Cardiac muscle cell (in vitro differentiated cells and primary cell): ENCODE measurements at regions not wholly inside any gene's neighbourhood (a gene's known extent, or its start where the extent isn't known, plus 50 kb on each side); places are given as distances from the start of the nearest gene placed in this dataset.
A peak's percentile ranks its signal among the peaks of the same experiment; 100 is the strongest.

ENCODE experiments used
- DNase-seq, 2 donors: peaks; one replicate each; pipeline versions ENCODE4 v3.0.0 to v3.0.0-alpha.2; 2010 to 2017; ENCODE audit warnings: low read depth in 1 of 2, low spot score in 1 of 2
- H3K27ac ChIP-seq: fragments of 200-600 bp; sonication (generic); 2 replicates; pipeline ENCODE4 v1.5.1; 2016
- H3K27me3 ChIP-seq: fragments of 200-600 bp; sonication (generic); 2 replicates; pipeline ENCODE4 v1.6.0; 2016; ENCODE audit warnings: control low read depth
- H3K36me3 ChIP-seq: fragments of 200-600 bp; sonication (generic); 2 replicates; pipeline ENCODE4 v1.5.1; 2016; ENCODE audit warnings: control low read depth
- H3K4me1 ChIP-seq: fragments of 200-600 bp; sonication (generic); 2 replicates; pipeline ENCODE4 v1.8.1; 2017; ENCODE audit warnings: low read depth, mild to moderate bottlenecking, mixed run types
- H3K4me3 ChIP-seq: fragments of 200-600 bp; sonication (generic); 2 replicates; pipeline ENCODE4 v1.5.1; 2016; ENCODE audit warnings: mild to moderate bottlenecking
- H3K9me3 ChIP-seq: fragments of 200-600 bp; sonication (generic); 2 replicates; pipeline ENCODE4 v1.5.1; 2017; ENCODE audit warnings: low read depth, mild to moderate bottlenecking, control low read depth
- TF ChIP-seq, protein P1 (sequence below): IDR thresholded peaks from 2 replicates; pipeline ENCODE4 v1.5.1; 2012; ENCODE audit warnings: low read depth, mild to moderate bottlenecking, low read length

DNA sequence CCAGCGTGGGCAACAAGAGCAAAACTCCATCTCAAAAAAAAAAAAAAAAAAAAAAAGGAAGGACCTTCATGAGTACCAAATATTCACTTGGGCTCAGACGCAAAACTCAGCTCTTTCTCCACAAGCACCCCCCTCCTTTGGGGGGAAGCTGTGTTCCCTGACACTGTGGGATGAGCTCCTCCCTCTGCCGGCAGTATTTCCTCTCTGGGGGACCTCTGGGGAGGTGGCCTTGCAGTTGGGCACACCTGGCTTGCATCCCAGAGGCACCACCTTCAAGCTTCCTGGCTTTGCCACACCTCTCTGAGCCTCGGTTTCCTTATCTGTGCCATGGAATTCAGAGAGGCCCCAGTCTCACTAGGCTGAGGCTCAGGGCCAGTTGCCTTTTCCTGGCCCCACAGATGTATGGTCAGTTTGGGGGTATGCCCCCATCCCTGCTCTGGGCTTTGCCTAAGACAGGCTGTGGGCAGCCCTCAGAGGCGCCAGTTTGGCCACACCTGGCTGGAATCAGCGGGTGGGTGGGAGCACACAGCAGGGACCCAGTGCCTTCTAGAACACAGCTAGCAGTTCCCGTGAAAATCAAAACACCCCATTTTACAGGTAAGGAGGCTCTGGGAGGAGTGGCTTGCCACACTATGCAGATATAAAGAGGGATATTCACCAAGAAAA is 157.5 kb upstream of the IER5L start:
- TF ChIP-seq, protein P1, sequence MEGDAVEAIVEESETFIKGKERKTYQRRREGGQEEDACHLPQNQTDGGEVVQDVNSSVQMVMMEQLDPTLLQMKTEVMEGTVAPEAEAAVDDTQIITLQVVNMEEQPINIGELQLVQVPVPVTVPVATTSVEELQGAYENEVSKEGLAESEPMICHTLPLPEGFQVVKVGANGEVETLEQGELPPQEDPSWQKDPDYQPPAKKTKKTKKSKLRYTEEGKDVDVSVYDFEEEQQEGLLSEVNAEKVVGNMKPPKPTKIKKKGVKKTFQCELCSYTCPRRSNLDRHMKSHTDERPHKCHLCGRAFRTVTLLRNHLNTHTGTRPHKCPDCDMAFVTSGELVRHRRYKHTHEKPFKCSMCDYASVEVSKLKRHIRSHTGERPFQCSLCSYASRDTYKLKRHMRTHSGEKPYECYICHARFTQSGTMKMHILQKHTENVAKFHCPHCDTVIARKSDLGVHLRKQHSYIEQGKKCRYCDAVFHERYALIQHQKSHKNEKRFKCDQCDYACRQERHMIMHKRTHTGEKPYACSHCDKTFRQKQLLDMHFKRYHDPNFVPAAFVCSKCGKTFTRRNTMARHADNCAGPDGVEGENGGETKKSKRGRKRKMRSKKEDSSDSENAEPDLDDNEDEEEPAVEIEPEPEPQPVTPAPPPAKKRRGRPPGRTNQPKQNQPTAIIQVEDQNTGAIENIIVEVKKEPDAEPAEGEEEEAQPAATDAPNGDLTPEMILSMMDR: no peak
- Histone ChIP-seq H3K4me1 (peaks cover 24% of the 10 kb centered on the region), H3K36me3 (no peaks in the 10 kb centered on the region), H3K4me3 (no peak overlapping the region), H3K27ac (peak overlapping the region; percentile 93), H3K9me3 (no peaks in the 10 kb centered on the region), H3K27me3 (no peaks in the 10 kb centered on the region)
- peak in 1 of 2 donors; percentile 53 for DNase-seq

DNA sequence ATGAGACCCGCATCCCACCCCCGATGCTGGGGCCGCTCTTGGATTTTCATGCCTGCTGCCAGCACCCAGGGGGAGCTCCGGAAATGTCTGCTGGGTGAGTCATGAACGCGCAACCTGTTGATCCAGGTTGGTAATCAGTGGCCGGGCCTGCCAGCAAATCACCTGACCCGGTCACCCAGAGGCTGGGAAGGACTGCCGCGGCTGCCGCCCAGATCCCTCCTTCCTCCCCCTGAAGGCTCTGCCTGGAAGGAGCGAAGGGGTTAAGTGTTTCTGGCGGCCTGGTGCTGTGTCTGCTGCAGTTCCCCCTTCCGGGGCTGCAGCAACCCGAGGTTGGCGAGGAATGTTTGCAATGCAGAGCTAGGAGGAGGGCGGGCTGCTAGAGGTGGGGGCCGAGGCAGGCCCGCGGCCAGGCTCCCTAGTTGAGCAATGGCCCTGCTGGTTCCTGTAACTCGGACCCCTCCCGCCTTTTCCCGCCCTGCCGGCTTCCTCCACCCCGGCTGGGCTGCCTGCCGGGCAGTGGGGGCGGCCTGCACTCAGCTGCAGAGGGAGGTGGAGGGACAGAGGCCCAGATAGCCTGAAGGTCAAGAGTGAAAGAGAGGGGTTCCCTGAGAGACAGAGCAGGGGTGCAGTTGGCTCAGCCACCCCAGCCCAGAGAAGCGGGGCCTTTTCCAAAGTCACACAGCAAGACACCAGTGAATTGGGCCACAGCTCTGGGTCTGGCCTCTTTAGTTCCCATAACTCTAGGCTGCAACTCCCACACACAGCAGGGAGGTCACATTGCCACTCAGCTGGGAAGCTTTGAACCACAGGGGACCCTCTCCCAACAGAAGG is 156.3 kb upstream of the IER5L start:
- TF ChIP-seq, protein P1: no peak
- Histone ChIP-seq H3K9me3 (no peaks in the 10 kb centered on the region), H3K27ac (peak overlapping the region; percentile 93), H3K4me1 (peaks cover 24% of the 10 kb centered on the region), H3K36me3 (no peaks in the 10 kb centered on the region), H3K4me3 (no peak overlapping the region), H3K27me3 (no peaks in the 10 kb centered on the region)
- peak; percentile 93 to 99 for DNase-seq

DNA sequence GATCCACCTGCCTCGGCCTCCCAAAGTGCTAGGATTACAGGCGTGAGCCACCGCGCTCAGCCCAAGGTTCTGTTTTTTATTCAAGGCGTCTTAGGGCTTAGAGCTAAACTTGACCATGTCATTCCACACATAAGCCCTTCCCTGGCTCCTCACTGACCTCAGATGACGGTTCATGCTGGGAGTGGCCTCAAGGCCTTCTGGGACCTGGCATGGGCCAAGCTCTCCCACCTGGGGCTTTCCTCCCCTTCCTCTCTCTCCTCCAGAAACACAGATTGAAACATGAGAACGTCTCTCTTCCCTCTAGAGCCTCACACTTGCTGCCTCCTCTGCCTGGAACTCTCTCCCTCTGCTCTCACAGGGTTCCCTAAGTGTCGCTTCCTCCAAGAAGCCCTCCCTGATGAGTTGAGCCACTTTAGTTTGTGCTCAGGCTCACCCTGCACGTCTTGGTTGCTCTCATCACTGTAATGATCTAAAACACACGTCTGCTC is 155.6 kb upstream of the IER5L start:
- DNase-seq: no peak

DNA sequence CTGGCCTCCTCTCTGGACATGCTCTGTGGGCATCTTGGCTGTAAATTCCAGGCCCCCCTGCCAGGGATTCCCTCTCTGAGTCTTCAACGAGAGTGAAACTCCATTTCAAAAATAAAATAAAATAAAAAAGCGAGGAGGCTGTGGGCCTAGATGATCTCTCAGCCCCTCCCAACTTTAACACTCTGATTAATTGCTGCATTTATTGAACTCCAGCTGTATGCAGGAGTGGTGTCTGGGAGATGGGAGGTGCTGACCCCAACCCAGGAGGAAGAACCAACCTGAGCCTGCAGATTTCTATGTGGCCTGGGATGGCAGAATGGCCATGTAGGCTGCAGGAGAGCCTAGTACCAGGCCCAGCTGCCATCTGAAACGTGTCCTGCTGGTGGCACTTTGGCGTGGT is 154.5 kb upstream of the IER5L start:
- Histone ChIP-seq H3K36me3 (no peaks in the 10 kb centered on the region), H3K4me1 (peaks cover 27% of the 10 kb centered on the region), H3K27me3 (no peaks in the 10 kb centered on the region), H3K27ac (peak overlapping the region; percentile 75), H3K9me3 (no peaks in the 10 kb centered on the region), H3K4me3 (no peak overlapping the region)
- no peak for DNase-seq
- TF ChIP-seq, protein P1: no peak

More for the DNA sequence above, 155.6 kb upstream of the IER5L start:
- TF ChIP-seq, protein P1: no peak
- Histone ChIP-seq H3K27me3 (no peaks in the 10 kb centered on the region), H3K9me3 (no peaks in the 10 kb centered on the region), H3K4me3 (no peak overlapping the region), H3K4me1 (peaks cover 24% of the 10 kb centered on the region), H3K36me3 (no peaks in the 10 kb centered on the region), H3K27ac (peak overlapping the region; percentile 93)

DNA sequence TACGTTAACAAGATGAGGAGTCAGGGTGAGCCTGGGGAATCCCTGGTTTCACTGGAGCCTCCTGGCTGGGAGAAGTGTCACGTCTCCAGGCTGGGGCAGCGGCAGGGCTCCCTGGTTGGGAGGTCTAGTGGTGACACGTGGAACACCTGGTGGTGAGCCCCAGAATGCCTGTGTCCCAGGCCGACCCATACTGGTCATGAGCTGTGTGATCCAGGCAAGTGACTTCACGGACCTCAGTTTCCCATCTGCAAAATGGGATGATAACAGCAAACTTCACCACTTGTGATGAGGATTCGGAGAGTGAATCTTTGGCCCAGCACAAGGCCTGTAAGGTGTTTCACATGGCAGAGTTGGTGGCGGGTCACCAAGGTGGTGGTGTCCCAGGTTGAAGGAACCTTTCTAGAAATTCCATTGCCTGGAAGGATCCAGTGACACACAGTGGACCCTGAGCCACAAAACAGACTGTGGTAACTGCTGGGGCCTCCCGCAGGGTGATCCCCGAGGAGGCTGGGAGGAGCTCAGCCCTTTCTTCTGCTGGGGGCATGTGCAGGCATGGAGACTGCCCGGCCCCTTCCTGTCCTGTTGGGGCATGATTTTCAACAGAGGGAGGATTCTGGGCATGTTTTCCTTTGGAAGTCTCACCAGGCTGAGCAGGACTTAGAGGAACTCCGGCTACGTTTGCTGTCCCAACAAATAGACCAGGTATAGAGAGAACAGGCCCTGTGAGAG is 153.9 kb upstream of the IER5L start:
- Histone ChIP-seq H3K36me3 (no peaks in the 10 kb centered on the region), H3K4me3 (no peak overlapping the region), H3K4me1 (peaks cover 21% of the 10 kb centered on the region), H3K9me3 (no peaks in the 10 kb centered on the region), H3K27me3 (no peaks in the 10 kb centered on the region), H3K27ac (peak overlapping the region; percentile 75)
- TF ChIP-seq, protein P1: no peak
- DNase-seq: no peak
